Astrocyte of the cerebellum (primary cell): ENCODE measurements at regions not wholly inside any gene's neighbourhood (a gene's known extent, or its start where the extent isn't known, plus 50 kb on each side); places are given as distances from the start of the nearest gene placed in this dataset.
"Not testable (repeated sequence)": the region's sequence is repeated elsewhere in the genome, so short reads cannot be mapped to it uniquely, and the experiment has no call there.

Source experiments
- DNase-seq: peaks from one replicate; pipeline ENCODE4 v3.0.0-alpha.2; 2011; ENCODE audit warnings: low read depth
- H3K4me3 ChIP-seq: 2 replicates; pipeline ENCODE4 v1.5.1; 2011; ENCODE audit warnings: mild to moderate bottlenecking, low read depth, low read length, moderate library complexity
- in situ Hi-C: cut with HindIII; loops from 2 replicates; pipeline ENCODE4 v1.10.0; 2017; ENCODE audit warnings: low sequenced_read_pairs
- TF ChIP-seq, protein P1 (sequence below): IDR thresholded peaks from 2 replicates; pipeline ENCODE4 v1.5.1; 2012; ENCODE audit warnings: low read length, low read depth, moderate library complexity, mild to moderate bottlenecking; ENCODE audit errors: missing control alignments

DNA sequence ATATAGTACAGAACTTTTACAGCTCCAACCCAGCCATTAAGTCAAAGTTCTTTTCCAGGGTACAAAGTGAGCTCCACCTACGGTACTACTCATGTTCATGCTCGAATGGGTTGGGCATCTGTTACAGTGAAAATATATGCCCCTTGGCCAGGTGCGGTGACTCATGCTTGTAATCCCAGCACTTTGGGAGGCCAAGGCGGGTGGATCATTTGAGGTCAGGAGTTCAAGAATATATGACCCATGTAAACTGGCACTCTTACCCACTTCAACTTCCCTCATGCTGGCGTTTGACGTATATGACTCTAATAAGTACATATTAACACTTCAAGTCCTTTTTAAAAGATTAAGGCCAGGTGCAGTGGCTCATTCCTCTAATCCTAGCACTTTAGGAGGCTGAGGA, 71.3 kb upstream of the PKN2 start:
- TF ChIP-seq, protein P1, sequence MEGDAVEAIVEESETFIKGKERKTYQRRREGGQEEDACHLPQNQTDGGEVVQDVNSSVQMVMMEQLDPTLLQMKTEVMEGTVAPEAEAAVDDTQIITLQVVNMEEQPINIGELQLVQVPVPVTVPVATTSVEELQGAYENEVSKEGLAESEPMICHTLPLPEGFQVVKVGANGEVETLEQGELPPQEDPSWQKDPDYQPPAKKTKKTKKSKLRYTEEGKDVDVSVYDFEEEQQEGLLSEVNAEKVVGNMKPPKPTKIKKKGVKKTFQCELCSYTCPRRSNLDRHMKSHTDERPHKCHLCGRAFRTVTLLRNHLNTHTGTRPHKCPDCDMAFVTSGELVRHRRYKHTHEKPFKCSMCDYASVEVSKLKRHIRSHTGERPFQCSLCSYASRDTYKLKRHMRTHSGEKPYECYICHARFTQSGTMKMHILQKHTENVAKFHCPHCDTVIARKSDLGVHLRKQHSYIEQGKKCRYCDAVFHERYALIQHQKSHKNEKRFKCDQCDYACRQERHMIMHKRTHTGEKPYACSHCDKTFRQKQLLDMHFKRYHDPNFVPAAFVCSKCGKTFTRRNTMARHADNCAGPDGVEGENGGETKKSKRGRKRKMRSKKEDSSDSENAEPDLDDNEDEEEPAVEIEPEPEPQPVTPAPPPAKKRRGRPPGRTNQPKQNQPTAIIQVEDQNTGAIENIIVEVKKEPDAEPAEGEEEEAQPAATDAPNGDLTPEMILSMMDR = no peak
- no peak overlapping the region for H3K4me3 ChIP-seq
- DNase-seq = no peak
- in situ Hi-C loops = no loop called here

DNA sequence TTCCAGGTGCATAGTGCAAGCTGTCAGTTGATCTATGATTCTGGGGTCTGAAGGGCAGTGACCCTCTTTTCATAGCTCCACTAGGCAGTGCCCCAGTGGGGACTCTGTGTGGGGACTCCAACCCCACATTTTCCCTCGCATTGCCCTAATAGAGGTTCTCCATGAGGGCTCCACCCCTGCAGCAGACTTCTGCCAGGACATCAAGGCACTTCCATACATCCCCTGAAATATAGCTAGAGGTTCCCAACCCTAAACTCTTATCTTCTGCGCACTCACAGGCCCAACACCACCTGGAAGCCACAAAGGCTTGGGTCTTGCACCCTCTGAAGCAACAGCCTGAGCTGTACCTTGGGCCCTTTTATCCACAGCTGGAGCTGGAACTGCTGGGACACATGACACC, 65.7 kb upstream of the PKN2 start:
- TF ChIP-seq, protein P1 = no peak
- no peak overlapping the region for H3K4me3 ChIP-seq
- in situ Hi-C loops = no loop called here
- DNase-seq = no peak

DNA sequence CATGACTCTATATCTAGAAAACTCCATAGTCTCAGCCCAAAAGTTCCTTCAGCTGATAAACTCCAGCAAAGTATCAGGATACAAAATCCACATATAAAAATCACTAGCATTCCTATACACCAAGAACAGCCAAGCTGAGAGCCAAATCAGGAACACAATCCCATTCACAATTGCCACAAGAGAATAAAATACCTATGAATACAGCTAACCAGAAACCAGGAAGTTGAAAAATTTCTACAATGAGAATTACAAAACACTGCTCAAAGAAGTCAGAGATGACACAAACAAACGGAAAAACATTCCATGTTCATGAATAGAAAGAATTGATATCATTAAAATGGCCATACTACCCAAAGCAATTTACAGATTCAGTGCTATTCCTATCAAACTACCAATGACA, 61.0 kb upstream of the PKN2 start:
- H3K4me3 ChIP-seq, in situ Hi-C loops, DNase-seq: not testable (repeated sequence)
